T1000 (cell line): ENCODE measurements at regions not wholly inside any gene's neighbourhood (a gene's known extent, or its start where the extent isn't known, plus 50 kb on each side); places are given as distances from the start of the nearest gene placed in this dataset.
"Not testable (repeated sequence)": the region's sequence is repeated elsewhere in the genome, so short reads cannot be mapped to it uniquely, and the experiment has no call there.

ENCODE experiments used
- DNase-seq: peaks from one replicate; lab custom pipeline; 2025; ENCODE audit warnings: mixed read lengths; lab: John Stamatoyannopoulos, UW

DNA sequence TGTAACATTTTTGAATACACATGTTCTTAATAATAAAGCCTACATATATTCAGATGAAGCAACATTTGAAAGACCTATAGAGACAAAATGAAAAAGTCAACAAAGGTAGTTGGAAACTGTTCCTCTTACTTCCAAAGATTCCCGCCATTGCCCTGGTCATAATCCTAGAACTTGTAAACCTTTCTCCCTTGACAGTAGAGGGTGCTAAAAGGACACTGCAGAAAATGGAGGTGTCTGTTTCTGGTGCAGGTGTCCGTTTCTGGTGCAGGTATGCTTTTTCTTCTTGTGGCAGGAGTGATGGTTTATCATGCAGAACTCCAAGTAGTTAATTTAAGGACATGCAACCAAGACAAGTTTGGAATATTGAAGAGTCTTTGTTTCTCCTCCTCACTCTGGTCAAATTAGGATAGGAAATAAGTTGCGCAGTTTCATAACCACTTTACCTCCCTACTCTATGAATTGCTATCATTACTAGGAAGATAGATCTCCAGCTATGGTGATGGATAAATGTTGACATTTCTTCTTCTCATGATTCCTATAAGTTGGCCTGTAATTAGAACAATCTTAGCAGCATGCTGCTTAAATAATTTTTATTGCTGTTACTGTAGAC lies 56.0 kb upstream of the FAM174A start:
- no peak for DNase-seq

DNA sequence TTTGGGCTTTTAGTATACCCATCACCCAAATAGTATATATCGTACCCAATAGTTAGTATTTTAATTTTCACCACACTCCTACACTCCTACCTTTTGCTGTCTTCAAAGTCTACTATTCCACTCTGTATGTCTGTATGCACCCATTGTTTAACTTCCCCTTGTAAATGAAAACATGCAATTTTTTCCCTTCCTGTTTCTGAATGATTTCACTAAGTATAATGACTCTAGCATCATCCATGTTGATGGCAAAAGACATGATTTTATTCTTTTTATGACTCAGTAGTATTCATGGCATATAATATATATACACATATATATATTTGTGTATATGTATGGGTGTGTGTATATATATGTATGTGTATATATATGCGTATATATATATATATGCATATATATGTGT lies 63.1 kb upstream of the FAM174A start:
- DNase-seq, result no peak

GRCh38 chr5:100469767-100470166 lies 65.4 kb upstream of the FAM174A start:
- no peak for DNase-seq

DNA sequence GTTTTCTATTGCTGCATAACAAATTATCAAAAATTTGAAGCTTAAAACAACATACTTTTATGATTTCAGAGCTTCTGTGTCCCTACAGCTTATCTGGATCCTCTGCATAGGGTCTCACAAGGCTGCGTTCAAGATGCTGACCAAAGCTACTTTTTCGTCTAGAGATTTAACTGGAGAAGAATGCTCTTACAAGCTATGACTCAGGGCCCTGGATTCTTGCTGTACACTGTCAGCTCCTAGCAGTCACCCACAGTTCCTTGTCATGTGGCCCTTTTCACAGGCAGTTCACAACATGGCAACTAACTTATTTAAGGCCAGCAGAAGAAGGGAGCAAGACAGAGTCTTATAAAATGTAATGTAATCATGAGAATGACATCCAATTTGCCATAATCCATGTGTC lies 70.8 kb upstream of the FAM174A start:
- peak; percentile 3 for DNase-seq

- DNase-seq, result no peak
Observed at GRCh38 chr5:100456615-100457014, 78.6 kb upstream of the FAM174A start.

DNA sequence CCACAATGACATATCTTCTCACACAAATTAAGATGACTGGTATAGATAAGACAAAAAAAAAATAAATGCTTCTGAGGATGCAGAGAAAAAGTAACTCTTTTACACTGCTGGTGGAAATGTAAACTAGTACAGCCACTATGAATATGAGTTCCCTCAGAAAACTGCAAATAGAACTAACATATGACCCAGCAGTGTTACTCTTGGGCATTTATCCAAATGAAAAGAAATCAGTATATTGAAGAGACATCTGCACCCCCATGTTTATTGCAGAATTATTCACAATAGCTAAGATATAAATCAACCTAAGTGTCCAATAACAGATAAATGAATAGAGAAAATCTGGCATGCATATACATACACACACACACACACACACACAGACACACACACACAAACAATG lies 83.0 kb upstream of the FAM174A start:
- no peak for DNase-seq

- no peak for DNase-seq
Observed at GRCh38 chr5:100448111-100448528, 87.1 kb upstream of the FAM174A start.

DNA sequence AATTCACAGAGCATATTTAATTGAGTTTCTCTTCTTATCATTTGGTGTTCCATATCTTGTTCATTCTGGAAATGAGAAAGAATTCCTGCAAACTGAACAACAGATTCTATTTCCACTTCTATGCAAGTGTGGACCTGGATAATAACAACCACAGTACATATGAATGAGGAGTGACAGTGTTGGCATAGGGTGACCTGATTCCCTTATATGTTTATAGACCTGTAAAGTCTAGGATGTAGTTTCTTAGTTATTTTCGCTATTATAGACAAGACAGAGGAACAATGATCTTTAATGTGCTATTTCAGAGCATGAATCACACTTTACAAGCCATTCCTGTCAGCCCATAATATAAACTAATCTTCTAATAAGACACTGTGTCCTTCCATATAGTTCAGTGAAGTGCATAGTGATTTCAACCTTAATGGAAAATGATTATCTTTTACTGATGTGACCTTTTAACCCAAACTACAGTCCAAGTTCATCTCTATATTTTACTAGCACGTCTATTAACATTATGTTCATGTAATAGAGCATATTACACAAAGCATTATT lies 88.2 kb upstream of the FAM174A start:
- no peak for DNase-seq

- no peak for DNase-seq
Observed at GRCh38 chr5:100444961-100445360, 90.2 kb upstream of the FAM174A start.

GRCh38 chr5:100434815-100435214 lies 100.4 kb upstream of the FAM174A start:
- DNase-seq, result no peak

DNA sequence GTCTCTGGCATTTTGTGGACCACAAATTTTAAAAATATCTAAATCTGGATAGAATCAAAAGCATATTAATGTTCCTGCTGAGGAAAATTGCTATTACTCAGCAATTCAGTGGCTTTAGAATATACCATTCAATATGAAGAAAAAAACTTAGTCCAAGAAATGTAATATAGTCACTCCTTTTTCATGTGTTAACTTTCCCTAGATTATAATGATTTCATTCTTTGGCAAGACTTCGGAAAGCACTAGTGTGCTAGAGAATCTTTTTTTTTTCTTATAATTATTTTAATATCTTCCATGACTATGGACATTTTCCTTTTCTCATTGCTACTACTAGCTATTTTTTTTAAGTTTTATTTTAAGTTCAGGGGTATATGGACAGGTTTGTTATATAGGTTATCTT lies 102.4 kb upstream of the FAM174A start:
- DNase-seq, result no peak

DNA sequence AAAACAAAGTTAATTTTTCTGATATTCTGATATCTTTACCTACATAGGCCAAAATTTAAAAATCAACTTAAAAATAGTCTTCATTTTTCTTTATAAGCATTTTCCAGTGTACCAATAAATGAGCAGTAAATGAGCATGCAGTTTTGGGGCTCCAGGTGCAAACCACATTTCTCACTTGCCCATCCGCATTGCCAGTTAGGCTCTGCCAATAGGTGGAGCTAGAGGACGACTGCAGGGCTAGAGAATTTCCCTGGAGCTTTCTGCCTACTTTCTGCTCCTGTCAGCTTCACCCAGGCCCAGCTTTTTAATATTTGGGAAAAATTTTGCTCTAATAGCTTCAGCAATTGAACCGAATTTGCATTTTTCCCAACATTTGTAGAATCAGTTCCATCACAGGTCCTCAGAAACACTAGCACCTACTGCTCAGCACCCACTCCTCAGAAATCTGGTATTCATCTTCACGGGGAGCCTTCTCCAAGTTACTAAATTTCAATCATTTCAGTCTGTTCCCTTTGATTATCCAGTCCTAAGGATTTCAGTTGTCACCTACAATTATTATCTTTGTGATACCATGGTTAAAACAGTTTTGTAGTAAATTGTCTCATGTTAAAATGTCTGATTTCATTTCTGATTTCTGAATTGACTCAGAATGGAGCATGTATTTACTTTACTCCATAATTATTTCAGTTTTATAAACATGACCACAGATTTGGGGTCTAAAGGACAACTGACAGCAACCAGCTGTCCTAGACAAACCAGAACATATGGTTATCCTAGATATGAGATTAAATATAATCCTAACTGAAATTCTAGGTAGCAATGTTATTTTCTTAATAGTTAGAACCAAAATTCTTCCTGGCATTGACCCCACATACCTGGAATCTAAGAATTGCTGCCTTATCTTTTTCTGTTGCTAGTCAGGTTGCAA lies 104.6 kb upstream of the FAM174A start:
- no peak for DNase-seq

GRCh38 chr5:100424787-100425186 lies 110.4 kb upstream of the FAM174A start:
- DNase-seq, result no peak

GRCh38 chr5:100424017-100424416 lies 111.2 kb upstream of the FAM174A start:
- no peak for DNase-seq

DNA sequence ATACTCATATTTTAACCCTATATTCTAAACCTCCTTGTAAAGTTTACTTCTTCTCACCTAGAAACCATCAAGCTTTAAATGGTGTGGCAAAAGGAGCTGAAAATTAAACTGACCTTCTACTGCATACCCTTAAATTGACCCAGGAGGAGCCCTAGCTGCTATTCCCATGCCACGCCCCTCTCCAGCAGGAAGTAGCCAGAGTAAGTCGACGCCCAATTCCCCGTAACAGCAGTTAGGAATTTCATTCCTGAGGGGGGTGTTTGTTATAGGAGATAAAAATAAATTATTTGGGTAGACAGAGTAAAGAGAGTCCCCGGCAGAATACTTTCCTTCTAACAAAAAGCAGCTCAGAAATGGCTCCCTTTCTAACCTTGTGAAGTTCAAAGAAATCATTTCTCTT lies 111.8 kb upstream of the FAM174A start:
- no peak for DNase-seq

- DNase-seq, result no peak
Observed at GRCh38 chr5:100421360-100421759, 113.8 kb upstream of the FAM174A start.

- DNase-seq, result no peak
Observed at GRCh38 chr5:100418231-100418630, 116.9 kb upstream of the FAM174A start.

GRCh38 chr5:100409660-100410151 lies 125.5 kb upstream of the FAM174A start:
- no peak for DNase-seq

GRCh38 chr5:100407053-100407452 lies 128.1 kb upstream of the FAM174A start:
- no peak for DNase-seq

- no peak for DNase-seq
Observed at GRCh38 chr5:100406640-100407039, 128.5 kb upstream of the FAM174A start.

DNA sequence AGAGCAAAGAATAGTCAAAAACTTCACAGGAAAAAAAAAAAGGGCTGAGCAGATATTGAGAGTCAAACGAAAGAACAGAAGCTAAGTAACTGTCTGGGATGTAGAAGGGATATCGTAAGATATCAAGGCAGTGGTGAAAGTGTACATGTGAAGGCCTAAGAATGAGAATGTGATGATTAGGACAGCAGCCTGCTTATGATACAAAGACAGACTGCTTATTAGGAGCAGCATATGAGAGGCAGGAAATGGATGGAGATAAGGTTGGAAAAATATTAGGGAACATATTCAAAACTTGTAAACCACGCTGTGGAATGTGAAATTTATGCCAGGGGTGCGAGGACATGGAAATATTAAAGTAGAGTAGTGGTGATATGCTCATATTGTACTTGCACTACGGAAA lies 133.1 kb upstream of the FAM174A start:
- DNase-seq, result no peak

DNA sequence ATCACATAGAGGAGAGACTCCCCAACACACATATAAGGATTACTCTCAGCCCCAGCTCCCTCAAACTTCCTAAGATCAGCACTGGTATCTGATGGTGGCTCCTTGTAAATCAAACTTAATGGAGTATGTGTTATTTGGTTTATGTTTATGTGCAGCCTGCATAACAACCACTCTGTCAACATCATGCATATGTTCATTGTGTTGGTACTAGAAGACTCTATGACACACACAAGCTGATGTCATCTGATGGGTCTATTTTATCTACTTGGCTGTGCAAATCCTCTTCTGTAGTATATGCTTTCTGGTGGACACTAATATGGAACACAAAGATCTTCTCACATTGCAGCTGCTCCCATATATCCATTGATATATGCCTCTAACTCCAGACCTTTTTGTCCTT lies 134.0 kb upstream of the FAM174A start:
- no peak for DNase-seq

GRCh38 chr5:100398815-100399214 lies 136.4 kb upstream of the FAM174A start:
- DNase-seq, result not testable (repeated sequence)
